Pancreas (tissue), 10 donors: ENCODE measurements at regions not wholly inside any gene's neighbourhood (a gene's known extent, or its start where the extent isn't known, plus 50 kb on each side); places are given as distances from the start of the nearest gene placed in this dataset.
"Not testable (repeated sequence)": the region's sequence is repeated elsewhere in the genome, so short reads cannot be mapped to it uniquely, and the experiment has no call there.

Experiments used
- ATAC-seq, 4 donors: fragments of 200-7000 bp; cut with Tn5 transposase; one replicate each; pipeline versions ENCODE4 v1.8.0 to v1.9.1; 2020; ENCODE audit warnings: mild to moderate bottlenecking in 4 of 4, moderate library complexity in 4 of 4
- DNase-seq, 6 donors: peaks; one replicate each; pipeline ENCODE4 v3.0.0-alpha.2; 2020
- FAIRE-seq: peaks from 2 replicates; lab custom pipeline; 2012; peaks lifted over from hg19 to GRCh38; lab: Jason Lieb, UNC
- H3K27ac ChIP-seq, 4 donors: fragments of 200-600 bp; sonication (generic); 1 replicate in 3 of 4; 2 replicates in 1 of 4; pipeline versions ENCODE4 v1.5.0 to v1.8.0; 2020
- H3K27me3 ChIP-seq, 4 donors: fragments of 200-600 bp; one replicate each; pipeline ENCODE4 v1.8.0; 2021
- H3K36me3 ChIP-seq, 3 donors: fragments of 200-600 bp; sonication (generic) in 1 of 3; one replicate each; pipeline versions ENCODE4 v1.5.0 to v1.8.0; 2020 to 2021
- H3K4me1 ChIP-seq, 3 donors: fragments of 200-600 bp; one replicate each; pipeline ENCODE4 v1.8.0; 2021
- H3K4me3 ChIP-seq, 4 donors: fragments of 200-600 bp; sonication (generic) in 2 of 4; one replicate each; pipeline versions ENCODE4 v1.5.0 to v1.8.0; 2020 to 2021
- H3K9me3 ChIP-seq, 4 donors: fragments of 200-600 bp; one replicate each; pipeline ENCODE4 v1.8.0; 2021
- WGBS, 2 donors: extraction: QIAGEN DNeasy Blood & Tissue Kit; methylation state at CpG; one replicate each; pipeline ENCODE4 v1.1.7; 2013; 5-methylcytosine and 5-hydroxymethylcytosine counted together
- intact Hi-C, 3 donors: fragments of 100-400 bp; cut with DNase I; formaldehyde crosslinking; loops; one replicate each; pipeline versions ENCODE4 v1.11.1 to v1.14.2; 2022
- TF ChIP-seq, protein P1 (sequence below), 4 donors: fragments of 200-600 bp; sonication (generic) in 3 of 4; IDR thresholded peaks; one replicate each; pipeline versions ENCODE4 v1.5.0 to v1.8.0; 2021; ENCODE audit warnings: antibody characterized with exemption in 4 of 4
- donor health status: healthy with polysubstance abuse.
- donor health status: DM: no; HTN: no; CAD: no; lungs with moderate emphysema.
- donor health status: DM: no; HTN: no; CAD: no.
- donor health status: control.
- donor health status: control.
- donor health status: Bipolar disorder and iron deficiency.
- donor health status: DM: yes; HTN: yes; CAD: no.
- donor health status: DM: no; HTN: no; CAD: no.
- donor health status: DM: no; HTN: no; CAD: no.
- donor health status: DM: yes; HTN: yes; CAD: no.

DNA sequence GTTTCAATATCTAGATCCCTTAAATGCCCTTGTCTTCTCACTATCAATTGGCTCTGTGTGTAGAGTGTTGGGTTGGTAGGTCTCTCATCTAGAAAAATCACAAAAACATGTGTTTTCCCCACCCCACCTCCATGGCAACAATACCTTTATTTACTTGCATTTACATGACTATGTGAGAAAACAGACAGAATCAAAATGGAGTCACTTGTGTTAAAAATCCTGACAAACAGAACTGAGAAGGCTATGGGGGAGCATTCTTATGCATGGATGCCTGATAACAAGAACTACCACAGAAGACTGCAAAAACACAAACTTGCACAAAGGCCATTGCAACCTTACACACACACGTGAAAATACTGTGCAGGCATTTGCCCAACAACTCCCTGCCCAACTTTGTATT is 1352.9 kb upstream of the CDH9 start:
- Histone ChIP-seq H3K27ac (no peak overlapping the region), H3K9me3 (no peaks in the 10 kb centered on the region), H3K36me3 (no peaks in the 10 kb centered on the region), H3K27me3 (no peaks in the 10 kb centered on the region), H3K4me3 (no peak overlapping the region), H3K4me1 (no peaks in the 10 kb centered on the region)
- TF ChIP-seq, protein P1, sequence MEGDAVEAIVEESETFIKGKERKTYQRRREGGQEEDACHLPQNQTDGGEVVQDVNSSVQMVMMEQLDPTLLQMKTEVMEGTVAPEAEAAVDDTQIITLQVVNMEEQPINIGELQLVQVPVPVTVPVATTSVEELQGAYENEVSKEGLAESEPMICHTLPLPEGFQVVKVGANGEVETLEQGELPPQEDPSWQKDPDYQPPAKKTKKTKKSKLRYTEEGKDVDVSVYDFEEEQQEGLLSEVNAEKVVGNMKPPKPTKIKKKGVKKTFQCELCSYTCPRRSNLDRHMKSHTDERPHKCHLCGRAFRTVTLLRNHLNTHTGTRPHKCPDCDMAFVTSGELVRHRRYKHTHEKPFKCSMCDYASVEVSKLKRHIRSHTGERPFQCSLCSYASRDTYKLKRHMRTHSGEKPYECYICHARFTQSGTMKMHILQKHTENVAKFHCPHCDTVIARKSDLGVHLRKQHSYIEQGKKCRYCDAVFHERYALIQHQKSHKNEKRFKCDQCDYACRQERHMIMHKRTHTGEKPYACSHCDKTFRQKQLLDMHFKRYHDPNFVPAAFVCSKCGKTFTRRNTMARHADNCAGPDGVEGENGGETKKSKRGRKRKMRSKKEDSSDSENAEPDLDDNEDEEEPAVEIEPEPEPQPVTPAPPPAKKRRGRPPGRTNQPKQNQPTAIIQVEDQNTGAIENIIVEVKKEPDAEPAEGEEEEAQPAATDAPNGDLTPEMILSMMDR (IDR thresholded peaks at IDR 0.05), result no peak
- intact Hi-C loops, result no loop called here
- no peak for DNase-seq
- 51 to 63% methylated on average over 1 of the region's 1 CpG for WGBS, 2 donors
- FAIRE-seq, result no peak
- no peak for ATAC-seq

DNA sequence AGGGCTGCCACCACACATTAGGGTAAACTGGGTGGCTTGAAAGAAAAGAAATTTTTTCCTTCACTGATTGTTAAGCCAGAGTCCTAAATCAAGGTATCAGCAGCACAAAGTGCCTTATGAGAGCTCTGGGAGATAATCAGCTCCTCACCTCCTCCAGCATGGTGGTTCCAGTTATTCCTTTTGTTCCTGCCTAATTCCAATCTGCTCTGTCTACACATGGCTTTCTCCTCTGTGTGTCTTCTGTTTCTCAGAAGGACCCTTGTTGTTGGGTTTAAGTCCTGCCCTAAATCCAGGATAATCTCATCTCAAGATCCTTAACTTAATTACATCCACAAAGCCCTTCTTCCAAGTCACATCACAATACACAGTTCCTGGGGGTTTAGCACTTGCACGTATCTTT is 1352.0 kb upstream of the CDH9 start:
- WGBS, 2 donors, result 21 to 23% methylated on average over 1 of the region's 1 CpG
- FAIRE-seq, result no peak

DNA sequence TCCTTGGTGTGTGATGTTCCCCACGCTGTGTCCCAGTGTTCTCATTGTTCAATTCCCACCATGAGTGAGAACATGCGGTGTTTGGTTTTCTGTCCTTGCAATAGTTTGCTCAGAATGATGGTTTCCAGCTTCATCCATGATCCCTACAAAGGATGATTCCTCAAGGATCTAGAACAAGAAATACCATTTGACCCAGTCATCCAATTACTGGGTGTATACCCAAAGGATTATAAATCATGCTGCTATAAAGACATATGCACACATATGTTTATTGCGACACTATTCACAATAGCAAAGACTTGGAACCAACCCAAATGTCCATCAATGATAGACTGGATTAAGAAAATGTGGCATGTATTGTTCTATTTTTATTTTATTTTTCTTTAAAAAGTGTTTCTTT is 1351.3 kb upstream of the CDH9 start:
- WGBS, 2 donors, result 78 to 85% methylated on average over 3 of the region's 3 CpGs
- H3K27ac ChIP-seq, ATAC-seq, H3K36me3 ChIP-seq, H3K4me3 ChIP-seq, H3K4me1 ChIP-seq, intact Hi-C loops, FAIRE-seq, H3K9me3 ChIP-seq, DNase-seq, H3K27me3 ChIP-seq: not testable (repeated sequence)

More for the DNA sequence above, 1352.0 kb upstream of the CDH9 start:
- Histone ChIP-seq H3K4me1 (no peaks in the 10 kb centered on the region), H3K27ac (no peak overlapping the region), H3K4me3 (no peak overlapping the region), H3K36me3 (no peaks in the 10 kb centered on the region), H3K27me3 (no peaks in the 10 kb centered on the region), H3K9me3 (no peaks in the 10 kb centered on the region)
- TF ChIP-seq, protein P1 (IDR thresholded peaks at IDR 0.05), result no peak
- intact Hi-C loops, result no loop called here
- ATAC-seq (no peak), DNase-seq (no peak)

DNA sequence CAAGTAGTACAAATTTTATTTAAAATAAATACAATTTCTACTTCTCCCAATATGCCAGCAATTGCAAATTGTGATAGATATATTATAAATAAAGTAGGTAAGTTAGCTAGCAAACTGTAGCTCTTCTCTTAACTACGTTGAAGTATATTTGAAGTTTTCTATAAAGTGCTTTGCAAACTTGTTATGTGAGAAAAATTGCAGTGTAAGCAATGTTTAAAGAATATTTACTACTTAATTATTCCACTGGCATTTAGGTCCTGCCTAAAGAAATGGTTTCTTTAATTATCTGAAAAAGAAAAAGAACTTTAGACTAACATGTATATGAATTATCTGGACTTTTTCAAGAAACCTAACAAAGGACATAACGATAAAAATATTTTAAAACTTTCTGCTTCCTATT is 1350.0 kb upstream of the CDH9 start:
- intact Hi-C loops, result no loop called here
- H3K36me3 ChIP-seq, result no peaks in the 10 kb centered on the region
- H3K27me3 ChIP-seq, result no peaks in the 10 kb centered on the region
- no peak for ATAC-seq
- no peak overlapping the region for H3K4me3 ChIP-seq
- H3K9me3 ChIP-seq, result no peaks in the 10 kb centered on the region
- no peak for DNase-seq
- 50 to 54% methylated on average over 2 of the region's 2 CpGs for WGBS, 2 donors
- no peak for FAIRE-seq
- no peaks in the 10 kb centered on the region for H3K4me1 ChIP-seq
- H3K27ac ChIP-seq, result no peak overlapping the region
- TF ChIP-seq, protein P1 (IDR thresholded peaks at IDR 0.05), result no peak

DNA sequence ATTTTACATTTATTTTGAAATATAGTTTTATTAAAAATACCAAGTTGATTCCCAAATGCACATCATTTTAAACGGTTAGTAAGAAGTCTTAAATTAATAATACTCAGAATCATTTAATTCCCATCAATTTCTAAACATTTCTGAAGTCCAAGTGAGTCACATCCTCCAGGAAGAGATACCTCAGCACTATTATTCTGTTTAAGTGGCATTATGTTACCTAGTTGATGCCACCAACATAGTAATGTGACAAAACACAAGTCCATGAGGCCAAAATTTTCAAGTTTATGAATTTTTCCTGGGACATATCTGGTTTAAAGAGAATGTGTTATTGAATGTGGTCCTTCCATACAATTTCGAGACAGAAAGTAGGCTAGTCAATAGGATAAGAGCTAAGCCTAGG is 1348.3 kb upstream of the CDH9 start:
- no peak for ATAC-seq
- Histone ChIP-seq H3K4me3 (no peak overlapping the region), H3K9me3 (no peaks in the 10 kb centered on the region), H3K27ac (no peak overlapping the region), H3K36me3 (no peaks in the 10 kb centered on the region), H3K4me1 (no peaks in the 10 kb centered on the region), H3K27me3 (no peaks in the 10 kb centered on the region)
- intact Hi-C loops, result no loop called here
- FAIRE-seq, result no peak
- WGBS, 2 donors, result 34 to 43% methylated on average over 2 of the region's 2 CpGs
- TF ChIP-seq, protein P1 (IDR thresholded peaks at IDR 0.05), result no peak
- DNase-seq, result no peak

DNA sequence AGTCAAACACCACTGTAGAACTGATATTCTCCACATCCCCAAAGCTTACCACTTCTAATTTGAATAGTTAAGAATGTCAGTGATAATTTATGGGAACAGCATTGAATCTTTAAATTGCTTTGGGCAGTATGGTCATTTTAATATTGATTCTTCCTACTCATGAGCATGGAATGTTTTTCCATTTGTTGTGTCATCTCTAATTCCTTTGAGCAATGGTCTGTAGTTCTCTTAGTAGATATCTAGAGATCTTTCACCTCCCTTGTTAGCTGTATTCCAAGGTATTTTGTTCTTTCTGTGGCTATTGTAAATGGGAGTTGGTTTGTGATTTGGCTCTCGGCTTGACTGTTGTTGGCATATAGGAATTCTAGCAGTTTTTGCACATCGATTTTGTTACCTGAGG is 1341.8 kb upstream of the CDH9 start:
- no peaks in the 10 kb centered on the region for H3K36me3 ChIP-seq
- 70 to 86% methylated on average over 2 of the region's 2 CpGs for WGBS, 2 donors
- TF ChIP-seq, protein P1 (IDR thresholded peaks at IDR 0.05), result no peak
- ATAC-seq (no peak), DNase-seq (no peak), FAIRE-seq (no peak)
- no peaks in the 10 kb centered on the region for H3K4me1 ChIP-seq
- H3K27ac ChIP-seq, result no peak overlapping the region
- H3K4me3 ChIP-seq, result no peak overlapping the region
- H3K9me3 ChIP-seq, result no peaks in the 10 kb centered on the region
- no peaks in the 10 kb centered on the region for H3K27me3 ChIP-seq
- intact Hi-C loops, result no loop called here
